H1 (cell line): ENCODE measurements at regions not wholly inside any gene's neighbourhood (a gene's known extent, or its start where the extent isn't known, plus 50 kb on each side); places are given as distances from the start of the nearest gene placed in this dataset.

Source experiments
- BCL11A ChIP-seq, 2 experiments: IDR thresholded peaks; one replicate each; pipeline ENCODE4 v1.6.1; 2011; ENCODE audit warnings: low read depth in 2 of 2, low read length in 2 of 2, mild to moderate bottlenecking in 2 of 2
- RBBP5 ChIP-seq: IDR thresholded peaks from 2 replicates; pipeline ENCODE4 v1.7.1; 2012; ENCODE audit warnings: low read depth, mild to moderate bottlenecking, inconsistent platforms, low read length, moderate library complexity, borderline replicate concordance

- no peak for TF ChIP-seq RBBP5
- no peak for TF ChIP-seq BCL11A (IDR thresholded peaks at IDR 0.05; ENCODE audit: low read depth in 2 of 2, low read length in 2 of 2)
Observed at GRCh38 chr10:110437351-110437605, 60.4 kb upstream of the DUSP5 start (continued).
